Renal cortical epithelial cell (primary cell): ENCODE measurements at regions not wholly inside any gene's neighbourhood (a gene's known extent, or its start where the extent isn't known, plus 50 kb on each side); places are given as distances from the start of the nearest gene placed in this dataset.
A peak's percentile ranks its signal among the peaks of the same experiment; 100 is the strongest.

Experiments
- DNase-seq: peaks from one replicate; pipeline ENCODE4 v3.0.0-alpha.2; 2011; ENCODE audit warnings: low read depth

DNA sequence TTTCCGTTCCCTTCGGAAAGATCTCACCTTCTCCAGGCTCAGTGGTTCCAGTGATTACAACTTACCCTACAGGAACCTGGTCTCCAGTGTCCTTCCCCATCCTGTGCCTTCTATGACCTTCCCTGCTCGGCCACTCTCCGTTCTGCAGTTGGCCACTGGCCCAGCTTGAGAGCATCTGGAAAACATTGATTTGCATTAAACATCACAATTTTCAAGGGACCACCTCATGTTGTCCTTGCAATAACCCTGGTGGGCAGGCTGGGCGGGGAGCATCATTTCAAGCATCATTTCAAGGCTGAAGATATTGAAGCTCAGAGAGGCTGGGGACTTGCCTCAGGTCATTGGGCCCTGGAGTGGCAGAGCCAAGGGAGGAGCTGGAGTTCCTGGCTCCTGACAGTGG is 177.4 kb downstream of the SEC61B start:
- no peak for DNase-seq

DNA sequence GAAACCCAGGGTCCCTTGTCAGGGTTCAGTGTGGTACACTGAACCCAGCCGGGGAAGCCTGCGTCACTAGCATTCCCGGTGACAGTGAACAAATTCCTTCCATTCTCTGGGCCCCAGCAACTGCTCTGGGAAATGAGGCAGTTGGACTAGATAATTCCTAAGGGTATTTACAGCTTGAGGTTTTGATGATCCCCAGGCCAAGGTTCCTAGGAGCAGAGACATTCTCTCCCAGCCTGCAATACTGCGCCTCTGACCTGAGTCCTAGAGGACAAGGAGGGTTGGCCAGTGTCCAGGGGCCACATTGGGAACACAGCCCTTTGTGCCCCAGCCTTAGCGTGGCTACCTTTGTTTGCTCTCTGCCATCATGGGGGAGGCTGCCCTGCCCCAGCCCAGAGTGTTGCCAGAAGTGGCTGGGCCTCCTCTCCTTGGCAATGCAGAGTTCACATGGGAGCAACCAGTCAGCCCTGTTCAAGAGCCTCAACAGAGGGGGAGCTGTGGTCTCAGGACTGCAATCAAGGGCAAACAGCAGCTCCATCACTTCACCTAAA is 178.2 kb downstream of the SEC61B start:
- no peak for DNase-seq

GRCh38 chr9:99401680-99402504 is 179.8 kb downstream of the SEC61B start:
- DNase-seq = no peak

DNA sequence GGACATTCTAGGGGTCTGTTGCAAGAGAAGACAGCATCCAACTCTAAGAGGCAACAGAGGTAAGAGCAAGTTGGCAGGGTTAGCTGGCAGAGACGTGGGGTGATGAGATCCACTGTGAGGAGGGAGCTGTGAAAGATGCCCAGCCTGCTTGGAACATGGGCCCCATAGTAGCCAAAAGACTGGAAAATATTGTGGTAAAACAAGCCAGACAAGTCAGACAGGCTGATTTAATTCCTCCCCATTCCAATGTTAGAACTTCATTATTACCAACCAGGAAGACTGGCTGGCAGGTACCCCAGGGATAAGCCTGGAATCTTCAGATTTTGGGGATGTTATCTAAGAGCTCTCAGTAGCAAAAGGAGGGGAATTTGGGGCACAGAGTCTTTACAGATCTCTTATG is 181.3 kb downstream of the SEC61B start:
- DNase-seq = no peak

- DNase-seq = no peak
Observed at GRCh38 chr9:99405359-99405758, 183.3 kb downstream of the SEC61B start.

DNA sequence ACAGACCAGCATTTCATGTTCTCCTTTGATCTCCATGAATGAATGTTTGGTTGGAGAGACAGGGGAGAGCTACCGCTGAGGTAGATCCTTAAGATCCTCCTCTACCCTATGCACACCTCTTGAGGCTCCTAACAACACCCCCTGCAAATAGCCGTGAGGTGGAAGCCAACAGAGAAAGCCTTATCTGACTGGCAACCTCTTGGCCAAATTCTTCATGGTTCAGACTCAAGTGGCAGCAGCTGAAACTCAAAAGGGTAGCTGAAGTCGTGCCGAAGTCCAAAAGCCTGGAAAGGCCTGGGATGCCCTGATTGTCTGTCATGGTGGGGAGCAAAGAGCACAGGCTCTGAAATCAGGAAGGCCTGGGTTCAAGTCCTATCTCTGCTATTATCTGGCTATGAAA is 184.9 kb downstream of the SEC61B start:
- DNase-seq = no peak

DNA sequence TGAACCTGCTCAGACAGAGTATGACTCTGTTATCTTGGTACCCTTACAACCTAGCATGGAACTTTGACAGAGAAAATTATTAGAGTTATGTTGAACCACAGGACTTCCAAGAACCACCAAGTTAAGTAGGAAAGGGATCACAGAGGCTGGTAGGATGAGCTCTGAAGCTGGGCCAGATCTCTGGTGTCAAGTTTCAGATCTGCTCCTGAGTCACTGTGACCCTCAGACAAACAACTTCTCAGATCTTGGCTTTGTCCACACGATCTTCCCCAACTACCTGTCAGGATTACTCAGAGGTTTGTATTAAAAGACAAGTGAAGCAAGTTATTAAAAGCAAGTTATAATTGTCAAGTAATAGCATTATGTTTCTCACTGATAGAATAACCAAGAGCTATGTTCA is 189.0 kb downstream of the SEC61B start:
- peak; percentile 17 for DNase-seq

- DNase-seq = no peak
Observed at GRCh38 chr9:99411479-99412115, 189.5 kb downstream of the SEC61B start.

GRCh38 chr9:99412606-99413005 is 190.5 kb downstream of the SEC61B start:
- DNase-seq = no peak

GRCh38 chr9:99414321-99414720 is 192.2 kb downstream of the SEC61B start:
- DNase-seq = no peak

- DNase-seq = no peak
Observed at GRCh38 chr9:99415606-99416005, 193.5 kb downstream of the SEC61B start.

GRCh38 chr9:99416007-99416406 is 193.9 kb downstream of the SEC61B start:
- DNase-seq = peak; percentile 56

GRCh38 chr9:99419070-99419469 is 197.0 kb downstream of the SEC61B start:
- DNase-seq = no peak

GRCh38 chr9:99421369-99421768 is 199.3 kb downstream of the SEC61B start:
- DNase-seq = no peak

DNA sequence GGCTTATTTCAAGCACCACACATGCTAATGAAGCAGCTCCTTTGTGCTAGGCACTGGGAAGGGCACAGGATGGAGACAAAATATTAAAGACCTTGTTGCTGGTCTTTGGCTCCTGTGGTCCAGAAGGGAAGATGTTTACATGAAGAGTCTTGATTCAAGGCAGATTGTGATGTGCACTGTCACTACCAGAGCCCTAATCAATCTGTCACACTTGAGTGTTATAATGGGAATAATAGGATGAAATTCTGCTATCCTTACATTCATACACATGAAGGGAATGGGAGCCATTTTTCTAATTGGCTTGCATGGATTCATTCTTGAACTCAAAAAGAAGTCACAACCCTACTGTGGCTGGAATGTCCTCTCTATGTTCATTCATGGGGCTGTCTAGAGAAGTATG is 203.0 kb downstream of the SEC61B start:
- no peak for DNase-seq

DNA sequence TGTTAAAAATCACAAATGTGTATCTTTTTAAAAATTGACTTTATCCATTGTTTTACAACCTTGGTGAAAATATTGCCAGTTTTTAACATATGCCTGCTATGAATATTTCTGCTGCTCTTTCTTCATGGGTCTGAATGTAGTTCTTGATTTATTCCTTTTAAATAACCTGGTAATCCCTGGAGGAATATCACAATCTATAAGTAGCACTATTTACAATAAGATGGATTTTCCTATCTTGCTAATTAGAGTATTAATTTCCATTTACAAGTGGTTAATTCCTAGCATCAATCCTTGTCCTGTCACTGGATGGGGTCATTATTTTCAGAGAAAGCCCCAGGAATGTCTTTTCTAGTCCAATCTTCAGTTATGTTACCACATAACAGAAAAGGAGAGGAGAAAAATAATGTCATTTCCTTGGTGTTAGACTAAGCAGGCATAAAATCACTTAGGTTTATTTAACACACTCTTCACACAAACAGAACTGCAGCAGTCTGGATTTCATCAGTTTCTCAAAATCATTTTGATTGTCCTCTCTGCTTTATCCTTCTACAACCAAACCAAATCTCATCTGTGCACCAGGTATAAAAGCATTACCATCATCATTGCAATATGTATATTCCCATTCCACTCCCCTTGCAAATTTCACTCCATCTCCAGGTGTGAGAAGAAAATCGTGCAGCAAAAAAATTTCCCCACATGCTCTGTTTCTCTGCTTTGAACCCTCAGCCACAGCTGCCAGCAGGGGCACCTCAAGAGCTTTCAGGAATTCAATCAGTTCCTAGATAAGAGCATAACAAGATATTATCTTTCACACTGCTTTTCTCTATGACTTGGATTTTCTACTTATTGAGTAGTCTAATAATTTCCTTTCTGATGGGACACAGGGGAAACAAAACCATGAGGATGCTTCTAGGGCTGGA is 204.1 kb downstream of the SEC61B start:
- DNase-seq = no peak

GRCh38 chr9:99427260-99427659 is 205.2 kb downstream of the SEC61B start:
- DNase-seq = no peak

DNA sequence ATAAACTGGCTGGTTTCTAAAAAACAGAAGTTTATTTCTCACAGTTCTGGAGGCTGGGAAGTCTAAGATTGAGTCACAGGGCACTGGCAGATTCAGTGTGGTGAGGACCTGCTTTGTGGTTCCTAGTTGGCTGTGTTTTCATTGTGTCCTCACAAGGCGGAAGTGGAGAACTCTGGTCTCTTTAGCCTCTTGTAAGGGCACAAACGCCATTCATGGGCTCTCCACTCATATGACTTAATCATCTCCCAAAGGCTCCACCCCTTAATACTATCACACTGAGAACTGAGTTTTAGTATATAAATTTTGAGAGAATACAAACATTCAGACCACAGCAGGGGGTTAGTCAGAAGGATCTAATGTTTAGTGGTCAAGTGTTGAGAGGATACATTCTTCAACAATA is 208.2 kb downstream of the SEC61B start:
- DNase-seq = peak; percentile 27

GRCh38 chr9:99431103-99431502 is 209.0 kb downstream of the SEC61B start:
- peak; percentile 37 for DNase-seq

- no peak for DNase-seq
Observed at GRCh38 chr9:99432075-99432474, 210.0 kb downstream of the SEC61B start.

GRCh38 chr9:99433095-99433494 is 211.0 kb downstream of the SEC61B start:
- DNase-seq = no peak

GRCh38 chr9:99433555-99433954 is 211.5 kb downstream of the SEC61B start:
- DNase-seq = peak; percentile 88
